ENCODE measurements at regions not wholly inside any gene's neighbourhood (a gene's known extent, or its start where the extent isn't known, plus 50 kb on each side); places are given as distances from the start of the nearest gene placed in this dataset.
"Not testable (repeated sequence)": the region's sequence is repeated elsewhere in the genome, so short reads cannot be mapped to it uniquely, and the experiment has no call there.

DNA sequence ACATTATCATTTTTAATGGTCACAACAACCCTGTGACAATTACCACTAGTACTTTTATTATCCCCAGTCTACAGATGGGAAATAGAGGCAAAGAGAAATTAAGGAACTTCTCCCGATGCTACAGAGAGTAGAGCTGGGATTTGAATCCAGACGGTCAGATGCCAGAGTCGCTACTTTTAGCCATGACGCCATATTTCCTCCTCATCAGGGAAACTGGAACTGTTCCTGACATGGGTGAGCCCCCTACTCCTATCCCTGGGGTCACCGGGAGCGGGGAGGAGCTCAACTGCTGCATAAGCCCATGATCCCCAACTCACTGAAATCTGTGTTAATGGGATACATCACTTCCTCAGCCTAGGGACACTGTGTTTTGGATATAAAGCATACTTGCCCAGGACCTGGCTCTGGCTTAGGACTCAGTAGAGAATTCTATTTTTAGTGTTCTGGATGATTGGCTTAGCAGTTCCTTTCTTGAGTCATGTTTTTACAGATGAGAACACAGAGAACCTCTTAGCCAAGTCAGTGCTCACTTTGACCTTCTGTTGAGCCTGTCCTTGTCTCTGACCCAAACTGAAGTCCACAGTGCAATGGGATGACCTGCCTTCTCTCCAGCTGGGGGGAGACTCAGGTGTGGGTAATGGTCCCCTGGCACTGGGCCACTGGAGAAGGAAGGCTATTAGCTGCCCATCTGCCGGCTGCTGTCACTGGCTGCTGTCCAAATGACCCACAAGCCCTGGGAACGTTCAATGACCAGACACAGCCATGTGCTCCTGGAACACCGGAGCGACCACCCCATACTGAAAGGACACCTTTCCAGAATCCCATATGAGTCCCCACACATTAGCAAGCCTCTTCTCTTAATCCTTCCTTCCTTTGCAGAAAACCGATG, 90.8 kb upstream of the SHISA3 start:
- DNase-seq (ENCODE audit: low spot score), result no peak
- Mint-ChIP-seq H3K4me3 (no peak overlapping the region), H3K27ac (no peak overlapping the region), H3K27me3 (ENCODE audit: low read depth) (no peaks in the 10 kb centered on the region), H3K9me3 (no peaks in the 10 kb centered on the region), H3K36me3 (ENCODE audit: low read depth) (no peaks in the 10 kb centered on the region), H3K4me1 (ENCODE audit: low read depth) (no peaks in the 10 kb centered on the region)

DNA sequence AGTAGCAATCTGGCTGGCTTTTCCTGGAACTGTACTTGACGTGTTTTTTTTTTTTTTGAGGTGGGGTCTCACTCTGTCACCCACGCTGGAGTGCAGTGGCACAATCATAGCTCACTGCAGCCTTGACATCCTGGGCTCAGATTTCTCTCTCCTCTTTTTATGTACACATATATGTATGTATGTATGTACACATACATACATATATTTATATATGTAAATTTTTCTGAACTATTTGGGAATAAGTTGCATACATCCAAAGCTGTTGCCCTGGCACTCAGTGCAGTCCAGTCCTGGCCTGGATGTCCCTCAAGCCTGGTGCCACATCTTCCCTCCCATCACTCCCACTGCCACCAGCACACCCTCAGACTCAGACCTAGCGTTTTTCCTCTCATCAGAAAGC, 89.0 kb upstream of the SHISA3 start:
- H3K4me3 Mint-ChIP-seq, result no peak overlapping the region
- no peaks in the 10 kb centered on the region for H3K4me1 Mint-ChIP-seq (ENCODE audit: low read depth)
- H3K27me3 Mint-ChIP-seq (ENCODE audit: low read depth), result no peaks in the 10 kb centered on the region
- H3K36me3 Mint-ChIP-seq (ENCODE audit: low read depth), result no peaks in the 10 kb centered on the region
- no peak for DNase-seq (ENCODE audit: low spot score)
- H3K27ac Mint-ChIP-seq, result no peak overlapping the region
- H3K9me3 Mint-ChIP-seq, result no peaks in the 10 kb centered on the region

DNA sequence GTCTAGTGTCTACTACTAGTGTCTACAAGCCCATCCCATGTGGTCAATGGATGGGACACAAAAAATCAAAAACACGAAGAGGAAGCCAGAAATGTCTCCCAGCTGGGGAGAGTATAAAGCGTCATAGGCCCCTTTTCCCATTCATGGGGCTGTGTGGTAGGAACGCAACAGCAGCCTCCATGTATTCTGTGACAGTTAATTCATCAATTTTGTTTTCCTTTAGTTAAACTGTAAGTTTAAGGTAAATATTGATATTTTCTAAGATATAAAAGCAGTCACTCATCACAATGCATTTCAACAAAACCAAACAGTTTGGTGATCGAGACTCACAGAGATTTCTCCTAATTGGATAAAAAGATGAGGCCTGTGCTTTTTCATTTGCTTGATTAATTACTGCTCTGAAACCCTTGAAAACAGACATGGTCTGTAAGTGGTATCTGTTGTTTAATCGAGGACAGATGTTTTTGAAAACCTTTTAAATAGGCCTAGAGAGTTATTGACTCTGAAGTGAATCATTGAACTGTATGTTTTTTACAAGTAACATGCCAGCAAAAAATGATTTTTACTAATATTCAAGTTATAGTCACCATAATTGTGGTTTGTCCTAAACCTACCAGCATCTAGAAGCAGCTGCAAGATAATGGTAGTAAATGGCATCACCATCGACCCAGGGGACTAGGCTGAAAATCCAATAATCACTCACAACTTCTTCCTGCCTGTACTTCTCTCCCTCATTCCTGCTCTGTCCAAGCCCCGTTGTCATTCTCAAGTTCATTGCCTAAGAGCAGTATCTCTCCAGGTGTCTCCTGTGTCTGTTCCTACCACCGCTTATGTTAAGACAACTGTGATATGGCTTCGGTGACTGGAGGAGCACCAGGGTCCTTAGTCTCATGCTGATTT, 87.7 kb upstream of the SHISA3 start:
- no peaks in the 10 kb centered on the region for H3K27me3 Mint-ChIP-seq (ENCODE audit: low read depth)
- H3K36me3 Mint-ChIP-seq (ENCODE audit: low read depth), result no peaks in the 10 kb centered on the region
- no peaks in the 10 kb centered on the region for H3K9me3 Mint-ChIP-seq
- no peak overlapping the region for H3K4me3 Mint-ChIP-seq
- no peak overlapping the region for H3K27ac Mint-ChIP-seq
- no peaks in the 10 kb centered on the region for H3K4me1 Mint-ChIP-seq (ENCODE audit: low read depth)
- DNase-seq (ENCODE audit: low spot score), result no peak

DNA sequence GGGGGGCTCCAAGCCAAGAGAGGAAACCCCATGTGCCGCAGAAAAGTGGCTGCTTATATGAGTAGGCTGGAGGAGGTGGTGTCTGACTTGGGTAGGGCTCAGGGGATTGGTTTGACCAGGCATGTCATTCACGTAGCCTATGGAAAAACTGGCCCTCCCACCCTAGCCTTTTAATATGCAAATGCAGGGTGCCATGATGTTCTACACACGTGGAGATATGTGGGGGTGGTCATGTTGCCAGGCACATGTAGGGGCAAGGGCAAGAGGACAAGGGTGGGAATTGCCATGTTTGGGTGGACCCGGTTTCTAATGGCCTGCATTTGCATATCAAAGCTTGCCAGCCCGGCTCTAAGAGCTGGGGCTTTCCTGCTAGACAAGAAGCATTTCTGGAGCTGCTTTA, 86.9 kb upstream of the SHISA3 start:
- DNase-seq (ENCODE audit: low spot score), result no peak
- Mint-ChIP-seq H3K36me3 (ENCODE audit: low read depth) (no peaks in the 10 kb centered on the region), H3K4me3 (no peak overlapping the region), H3K27ac (no peak overlapping the region), H3K4me1 (ENCODE audit: low read depth) (no peaks in the 10 kb centered on the region), H3K27me3 (ENCODE audit: low read depth) (no peaks in the 10 kb centered on the region), H3K9me3 (no peaks in the 10 kb centered on the region)

DNA sequence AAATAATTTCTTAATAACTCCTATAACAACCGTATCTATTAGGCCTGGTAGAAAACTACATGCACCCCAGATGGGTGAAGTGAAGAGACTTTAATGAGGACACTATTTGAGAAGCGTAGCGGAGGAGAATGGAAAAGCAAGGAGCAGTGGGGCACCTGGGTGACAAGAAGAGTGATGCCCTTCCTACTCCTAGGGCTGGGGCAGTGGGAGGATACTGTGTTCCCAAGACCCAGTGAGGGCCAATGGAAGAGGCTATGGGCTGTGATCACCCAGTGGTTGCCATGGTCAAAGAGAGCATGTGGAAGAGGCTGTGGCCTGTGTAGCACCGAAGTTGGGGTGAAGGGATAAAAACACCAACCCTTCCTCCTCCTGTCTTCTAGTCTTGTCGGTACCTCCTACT, 86.5 kb upstream of the SHISA3 start:
- Mint-ChIP-seq H3K4me1 (ENCODE audit: low read depth) (no peaks in the 10 kb centered on the region), H3K4me3 (no peak overlapping the region), H3K9me3 (no peaks in the 10 kb centered on the region), H3K27me3 (ENCODE audit: low read depth) (no peaks in the 10 kb centered on the region), H3K27ac (no peak overlapping the region), H3K36me3 (ENCODE audit: low read depth) (no peaks in the 10 kb centered on the region)
- DNase-seq (ENCODE audit: low spot score), result no peak

DNA sequence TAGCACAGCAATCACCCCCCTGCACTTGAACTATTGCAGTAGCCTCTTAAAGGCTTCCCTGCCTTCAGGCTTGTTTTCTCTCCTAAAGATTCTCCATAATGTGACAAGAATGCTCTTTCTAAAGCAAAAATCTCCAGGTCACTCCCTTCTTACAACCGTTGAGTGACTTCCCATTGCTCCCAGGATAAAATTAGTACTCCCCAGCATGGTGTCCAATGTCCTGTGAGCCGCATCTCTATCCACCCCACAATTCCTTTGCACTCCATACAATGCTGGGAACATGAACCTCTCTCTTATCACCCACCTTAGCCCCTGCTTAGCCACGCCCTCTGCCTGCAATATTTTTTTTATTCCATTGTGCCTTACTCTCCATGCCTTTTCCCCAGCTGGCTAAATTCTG, 85.7 kb upstream of the SHISA3 start:
- no peak for DNase-seq (ENCODE audit: low spot score)
- Mint-ChIP-seq H3K36me3 (ENCODE audit: low read depth) (no peaks in the 10 kb centered on the region), H3K27ac (no peak overlapping the region), H3K4me1 (ENCODE audit: low read depth) (no peaks in the 10 kb centered on the region), H3K4me3 (no peak overlapping the region), H3K9me3 (no peaks in the 10 kb centered on the region), H3K27me3 (ENCODE audit: low read depth) (no peaks in the 10 kb centered on the region)

DNA sequence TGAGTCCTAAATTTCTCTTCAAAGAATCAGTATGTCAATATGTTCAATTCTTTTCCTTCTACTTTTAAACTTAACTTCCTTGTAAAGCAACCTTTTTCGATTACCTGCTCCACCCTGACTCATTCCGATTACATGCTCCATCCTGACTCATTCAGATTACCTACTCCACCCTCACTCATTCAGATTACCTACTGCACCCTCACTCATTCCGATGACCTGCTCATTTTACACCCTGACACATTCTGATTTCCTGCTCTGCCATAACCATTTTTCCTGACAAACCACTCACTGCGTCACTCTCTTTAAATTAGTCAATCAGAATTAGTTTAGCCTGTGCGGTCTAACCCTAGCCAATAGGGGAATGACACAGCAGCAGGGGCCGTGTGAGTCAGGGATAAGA, 83.9 kb upstream of the SHISA3 start:
- H3K27me3 Mint-ChIP-seq (ENCODE audit: low read depth); H3K4me3 Mint-ChIP-seq; H3K27ac Mint-ChIP-seq; H3K36me3 Mint-ChIP-seq (ENCODE audit: low read depth); H3K9me3 Mint-ChIP-seq; H3K4me1 Mint-ChIP-seq (ENCODE audit: low read depth); DNase-seq (ENCODE audit: low spot score): not testable (repeated sequence)

DNA sequence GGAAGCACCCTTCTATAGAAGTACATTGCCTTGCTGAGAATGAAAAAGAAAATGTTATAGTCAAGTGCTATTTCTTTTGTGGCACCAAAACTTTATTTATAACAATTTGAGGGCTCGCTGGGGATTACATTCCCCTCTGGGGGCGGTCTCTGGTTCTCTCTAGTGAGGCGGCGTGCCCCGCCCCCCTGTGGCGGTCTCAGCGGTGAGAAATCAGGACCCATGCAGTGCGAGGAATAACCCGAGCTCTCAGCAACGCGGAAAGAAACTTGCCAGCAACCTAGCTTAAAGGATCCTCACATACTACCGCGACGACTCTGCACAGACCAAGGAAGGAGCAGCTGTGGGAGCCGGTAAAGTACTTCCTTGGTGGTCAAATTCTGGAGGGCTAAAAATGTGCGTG, 83.4 kb upstream of the SHISA3 start:
- no peak overlapping the region for H3K27ac Mint-ChIP-seq
- H3K4me3 Mint-ChIP-seq, result no peak overlapping the region
- DNase-seq (ENCODE audit: low spot score), result no peak
- no peaks in the 10 kb centered on the region for H3K4me1 Mint-ChIP-seq (ENCODE audit: low read depth)
- H3K9me3 Mint-ChIP-seq, result no peaks in the 10 kb centered on the region
- H3K36me3 Mint-ChIP-seq (ENCODE audit: low read depth), result no peaks in the 10 kb centered on the region
- no peaks in the 10 kb centered on the region for H3K27me3 Mint-ChIP-seq (ENCODE audit: low read depth)

DNA sequence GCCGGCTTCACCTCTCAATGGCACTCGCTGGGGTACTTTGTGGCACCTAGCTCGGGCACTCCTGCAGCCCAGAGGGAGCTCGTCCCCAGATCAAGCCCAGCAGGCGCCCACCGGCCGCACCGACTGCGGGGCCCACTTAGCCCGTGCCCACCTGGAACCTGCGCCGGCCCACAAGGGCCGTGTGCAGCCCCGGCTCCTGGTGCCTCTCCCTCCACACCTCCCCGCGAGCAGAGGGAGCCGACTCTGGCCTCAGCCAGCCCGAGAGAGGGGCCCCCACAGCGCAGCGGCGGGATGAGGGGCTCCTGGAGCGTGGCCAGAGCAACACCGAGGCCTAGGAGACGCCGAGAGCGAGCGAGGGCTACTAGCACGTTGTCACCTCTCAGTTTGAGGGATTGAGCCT, 82.1 kb upstream of the SHISA3 start:
- no peaks in the 10 kb centered on the region for H3K27me3 Mint-ChIP-seq (ENCODE audit: low read depth)
- H3K27ac Mint-ChIP-seq, result no peak overlapping the region
- H3K4me3 Mint-ChIP-seq, result no peak overlapping the region
- H3K36me3 Mint-ChIP-seq (ENCODE audit: low read depth), result no peaks in the 10 kb centered on the region
- DNase-seq (ENCODE audit: low spot score), result no peak
- H3K4me1 Mint-ChIP-seq (ENCODE audit: low read depth), result no peaks in the 10 kb centered on the region
- H3K9me3 Mint-ChIP-seq, result no peaks in the 10 kb centered on the region

DNA sequence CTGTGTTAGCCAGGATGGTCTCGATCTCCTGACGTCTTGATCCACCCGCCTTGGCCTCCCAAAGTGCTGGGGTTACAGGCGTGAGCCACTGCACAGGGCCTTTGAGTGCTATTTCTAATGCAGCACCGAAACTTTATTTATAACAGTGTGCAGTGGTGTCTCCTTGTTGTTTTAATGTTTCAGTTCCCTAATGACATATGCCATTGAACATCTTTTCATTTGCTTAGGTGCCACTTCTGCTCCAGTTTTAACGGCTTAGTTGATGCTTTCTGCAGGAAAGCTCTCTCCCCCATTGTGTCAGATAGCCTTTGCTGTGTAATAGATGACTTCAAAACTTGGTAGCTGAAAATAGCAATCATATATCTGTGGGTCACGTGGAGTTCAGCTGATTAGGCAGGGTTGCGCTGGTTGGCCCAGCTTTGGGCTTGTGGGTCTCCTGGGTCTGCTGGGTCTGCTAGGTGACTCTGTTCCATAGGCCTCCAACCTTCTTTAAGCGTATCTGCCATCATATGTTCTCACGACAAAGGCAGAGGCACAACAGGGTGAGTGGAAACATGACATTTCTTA, 76.4 kb upstream of the SHISA3 start:
- H3K27me3 Mint-ChIP-seq (ENCODE audit: low read depth), result no peaks in the 10 kb centered on the region
- H3K36me3 Mint-ChIP-seq (ENCODE audit: low read depth), result no peaks in the 10 kb centered on the region
- no peak for DNase-seq (ENCODE audit: low spot score)
- no peak overlapping the region for H3K4me3 Mint-ChIP-seq
- no peaks in the 10 kb centered on the region for H3K9me3 Mint-ChIP-seq
- no peak overlapping the region for H3K27ac Mint-ChIP-seq
- no peaks in the 10 kb centered on the region for H3K4me1 Mint-ChIP-seq (ENCODE audit: low read depth)

DNA sequence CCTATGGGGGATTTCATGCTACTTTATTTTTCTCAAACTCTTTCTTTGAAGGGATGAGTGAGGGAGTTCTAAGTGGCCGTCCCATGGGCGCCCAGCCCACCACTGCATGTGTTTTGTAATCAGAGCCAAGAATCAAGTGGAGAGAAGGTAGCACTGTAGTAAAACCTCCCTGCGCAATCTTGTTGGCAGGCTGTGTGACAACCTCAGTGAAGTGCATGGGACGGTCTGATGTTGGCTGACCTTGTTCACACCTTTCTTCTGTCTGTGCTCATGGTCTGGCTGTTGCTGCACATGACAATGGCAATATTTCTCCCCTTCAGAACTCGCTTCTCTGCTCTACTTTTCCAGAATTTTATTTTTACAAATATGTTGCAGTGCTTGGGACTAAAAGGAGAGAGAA, 71.2 kb upstream of the SHISA3 start:
- Mint-ChIP-seq H3K36me3 (ENCODE audit: low read depth) (no peaks in the 10 kb centered on the region), H3K27me3 (ENCODE audit: low read depth) (no peaks in the 10 kb centered on the region), H3K27ac (no peak overlapping the region), H3K4me1 (ENCODE audit: low read depth) (no peaks in the 10 kb centered on the region), H3K4me3 (no peak overlapping the region), H3K9me3 (no peaks in the 10 kb centered on the region)
- no peak for DNase-seq (ENCODE audit: low spot score)

DNA sequence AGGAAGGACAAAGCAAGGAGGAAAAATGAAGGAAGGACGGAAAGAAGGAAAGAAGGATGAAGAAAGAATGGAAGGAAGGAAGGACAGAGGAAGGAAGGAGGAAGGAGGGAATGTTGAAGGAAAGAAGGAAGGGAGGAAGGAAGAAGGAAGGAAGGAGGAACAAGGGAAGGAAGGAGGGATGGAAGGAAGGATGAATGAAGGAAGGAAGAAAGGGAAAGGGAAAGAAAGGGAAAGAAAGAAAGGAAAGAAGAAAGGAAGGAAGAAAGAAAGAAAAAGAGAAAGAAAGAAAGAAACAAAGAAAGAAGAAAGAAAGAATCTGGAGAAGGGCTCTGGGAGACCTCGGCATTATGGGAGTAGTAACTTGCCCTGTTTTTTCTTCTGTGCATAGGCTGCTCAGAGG, 70.8 kb upstream of the SHISA3 start:
- Mint-ChIP-seq H3K4me3 (no peak overlapping the region), H3K4me1 (ENCODE audit: low read depth) (no peaks in the 10 kb centered on the region), H3K27ac (no peak overlapping the region), H3K36me3 (ENCODE audit: low read depth) (no peaks in the 10 kb centered on the region), H3K27me3 (ENCODE audit: low read depth) (no peaks in the 10 kb centered on the region), H3K9me3 (no peaks in the 10 kb centered on the region)
- no peak for DNase-seq (ENCODE audit: low spot score)

DNA sequence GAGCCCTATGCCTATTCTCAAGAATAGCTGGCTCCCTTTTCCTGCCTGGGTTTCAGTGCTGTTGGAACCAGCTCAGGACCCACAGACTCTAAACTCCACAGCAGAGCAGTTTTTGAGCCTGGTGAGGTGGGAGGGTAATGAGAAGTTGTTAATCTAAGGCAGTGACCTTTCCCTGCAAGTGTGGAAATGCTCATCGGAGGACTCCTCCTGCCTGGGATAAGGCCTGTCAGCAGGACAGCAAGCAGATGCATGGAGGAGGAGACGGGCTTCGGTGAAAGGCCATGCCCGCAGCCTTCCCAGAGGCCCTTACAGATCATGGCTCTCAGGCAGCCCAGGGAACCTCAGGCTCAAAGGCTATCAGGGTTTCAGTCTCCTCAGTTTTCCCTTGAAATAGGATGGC, 70.0 kb upstream of the SHISA3 start:
- Mint-ChIP-seq H3K4me1 (ENCODE audit: low read depth) (no peaks in the 10 kb centered on the region), H3K27me3 (ENCODE audit: low read depth) (no peaks in the 10 kb centered on the region), H3K27ac (no peak overlapping the region), H3K36me3 (ENCODE audit: low read depth) (no peaks in the 10 kb centered on the region), H3K4me3 (no peak overlapping the region), H3K9me3 (no peaks in the 10 kb centered on the region)
- DNase-seq (ENCODE audit: low spot score), result no peak

DNA sequence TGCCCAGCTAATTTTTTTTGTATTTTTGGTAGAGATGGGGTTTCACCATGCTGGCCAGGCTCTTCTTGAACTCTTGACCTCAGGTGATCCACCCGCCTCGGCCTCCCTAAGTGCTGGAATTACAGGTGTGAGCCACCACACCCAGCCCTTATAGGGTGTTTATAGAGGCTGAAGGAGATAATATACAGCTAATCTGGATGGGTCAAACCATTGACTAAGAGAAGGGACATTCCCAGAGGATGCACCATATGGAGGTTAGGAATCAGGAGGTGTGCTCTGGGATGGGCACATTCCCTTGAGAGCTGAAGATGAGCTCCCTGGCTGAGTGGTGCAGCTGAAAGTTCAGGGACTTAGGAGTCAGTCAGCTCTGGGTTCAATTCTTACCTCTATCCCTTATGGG, 68.3 kb upstream of the SHISA3 start:
- H3K4me3 Mint-ChIP-seq, result no peak overlapping the region
- no peak overlapping the region for H3K27ac Mint-ChIP-seq
- no peaks in the 10 kb centered on the region for H3K36me3 Mint-ChIP-seq (ENCODE audit: low read depth)
- H3K9me3 Mint-ChIP-seq, result no peaks in the 10 kb centered on the region
- DNase-seq (ENCODE audit: low spot score), result no peak
- H3K4me1 Mint-ChIP-seq (ENCODE audit: low read depth), result no peaks in the 10 kb centered on the region
- no peaks in the 10 kb centered on the region for H3K27me3 Mint-ChIP-seq (ENCODE audit: low read depth)
